Cardiac fibroblast (primary cell): ENCODE measurements at regions not wholly inside any gene's neighbourhood (a gene's known extent, or its start where the extent isn't known, plus 50 kb on each side); places are given as distances from the start of the nearest gene placed in this dataset.

Experiments
- DNase-seq, 2 donors: peaks; one replicate each; pipeline versions ENCODE4 v3.0.0 to v3.0.0-alpha.2; 2010; ENCODE audit warnings: low read depth in 2 of 2
- H3K4me3 ChIP-seq, 2 donors: replicated peaks in 1 of 2; 1 replicate in 1 of 2; 2 replicates in 1 of 2; pipeline ENCODE4 v1.5.1; 2011; ENCODE audit warnings: low read depth in 2 of 2, low read length in 2 of 2, mild to moderate bottlenecking in 2 of 2, moderate library complexity in 1 of 2
- TF ChIP-seq, protein P1 (sequence below): IDR thresholded peaks from one replicate; pipeline ENCODE4 v1.5.1; 2011; ENCODE audit warnings: low read depth, mild to moderate bottlenecking, low read length, inconsistent platforms

DNA sequence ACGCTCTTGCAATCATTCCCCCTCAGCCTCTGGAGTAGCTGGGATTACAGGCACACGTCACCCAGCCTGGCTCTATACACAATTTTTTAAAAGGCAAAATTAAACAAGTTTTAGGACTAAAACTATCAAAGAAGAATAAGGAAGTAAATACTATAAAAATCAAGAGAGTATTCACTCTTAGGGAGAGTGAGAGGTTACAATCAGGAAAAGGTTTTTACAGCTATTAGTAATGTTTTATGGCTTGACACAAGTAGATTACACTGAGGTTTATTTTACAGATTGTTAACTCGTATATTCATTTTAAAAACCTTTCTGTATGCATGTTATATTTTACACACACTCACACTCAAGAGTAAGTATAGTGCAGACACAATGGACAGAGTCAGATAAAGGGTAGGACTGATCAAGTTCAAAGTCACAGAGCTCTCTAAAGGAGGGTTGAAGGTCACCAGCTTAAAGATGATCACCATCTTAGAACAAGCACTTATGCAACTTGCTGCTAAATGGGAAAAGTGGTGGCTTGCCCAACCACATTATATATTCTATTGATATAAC is 77.9 kb upstream of the MAN1A2 start:
- H3K4me3 ChIP-seq = no peak overlapping the region
- TF ChIP-seq, protein P1, sequence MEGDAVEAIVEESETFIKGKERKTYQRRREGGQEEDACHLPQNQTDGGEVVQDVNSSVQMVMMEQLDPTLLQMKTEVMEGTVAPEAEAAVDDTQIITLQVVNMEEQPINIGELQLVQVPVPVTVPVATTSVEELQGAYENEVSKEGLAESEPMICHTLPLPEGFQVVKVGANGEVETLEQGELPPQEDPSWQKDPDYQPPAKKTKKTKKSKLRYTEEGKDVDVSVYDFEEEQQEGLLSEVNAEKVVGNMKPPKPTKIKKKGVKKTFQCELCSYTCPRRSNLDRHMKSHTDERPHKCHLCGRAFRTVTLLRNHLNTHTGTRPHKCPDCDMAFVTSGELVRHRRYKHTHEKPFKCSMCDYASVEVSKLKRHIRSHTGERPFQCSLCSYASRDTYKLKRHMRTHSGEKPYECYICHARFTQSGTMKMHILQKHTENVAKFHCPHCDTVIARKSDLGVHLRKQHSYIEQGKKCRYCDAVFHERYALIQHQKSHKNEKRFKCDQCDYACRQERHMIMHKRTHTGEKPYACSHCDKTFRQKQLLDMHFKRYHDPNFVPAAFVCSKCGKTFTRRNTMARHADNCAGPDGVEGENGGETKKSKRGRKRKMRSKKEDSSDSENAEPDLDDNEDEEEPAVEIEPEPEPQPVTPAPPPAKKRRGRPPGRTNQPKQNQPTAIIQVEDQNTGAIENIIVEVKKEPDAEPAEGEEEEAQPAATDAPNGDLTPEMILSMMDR = no peak
- no peak for DNase-seq

DNA sequence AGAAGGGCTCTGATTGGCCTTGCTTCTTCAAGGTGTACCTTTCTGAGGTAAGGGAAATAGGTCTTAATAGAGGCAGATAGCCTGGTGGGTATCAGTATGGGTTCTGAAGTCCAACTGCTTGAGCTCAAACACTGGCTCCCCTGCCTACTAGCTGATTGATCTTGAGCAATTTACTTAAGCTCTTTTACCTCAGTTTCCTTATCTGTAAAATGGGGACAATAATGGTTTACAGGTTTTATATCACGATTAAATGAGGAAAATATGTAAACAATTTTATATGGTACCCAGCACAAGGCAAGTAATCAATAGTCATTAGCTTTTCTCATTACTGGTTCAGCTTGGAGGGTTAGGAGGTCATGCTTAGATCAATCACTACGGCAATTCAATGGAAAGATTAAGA is 75.8 kb upstream of the VTCN1 start:
- H3K4me3 ChIP-seq = no peak overlapping the region
- DNase-seq = no peak
- TF ChIP-seq, protein P1 = no peak

DNA sequence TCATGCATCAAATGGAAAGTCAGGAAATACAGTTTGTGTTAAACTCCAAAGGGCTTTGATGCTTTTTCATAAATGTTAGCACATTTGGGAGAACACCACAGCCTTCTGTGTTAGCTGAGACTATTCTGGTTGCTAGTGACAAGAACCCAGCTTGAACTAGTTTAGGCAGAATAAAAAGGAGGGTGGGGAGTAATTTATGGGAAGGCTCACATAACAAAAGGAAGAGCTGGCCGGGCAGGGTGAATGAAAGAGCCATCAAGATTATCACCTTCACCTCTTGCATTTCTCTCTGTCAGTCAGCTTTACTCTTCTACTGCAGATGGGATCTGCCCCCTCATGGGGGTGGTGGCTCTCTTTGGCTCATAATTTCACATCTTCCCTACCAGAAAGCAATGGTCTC is 75.4 kb upstream of the VTCN1 start:
- H3K4me3 ChIP-seq = no peak overlapping the region
- no peak for DNase-seq
- TF ChIP-seq, protein P1 = no peak

- no peak overlapping the region for H3K4me3 ChIP-seq
- TF ChIP-seq, protein P1 = peak; percentile 42
- DNase-seq = peak; percentile 65 to 72
These were observed 73.9 kb upstream of the VTCN1 start for GRCh38 chr1:117284399-117285215.

DNA sequence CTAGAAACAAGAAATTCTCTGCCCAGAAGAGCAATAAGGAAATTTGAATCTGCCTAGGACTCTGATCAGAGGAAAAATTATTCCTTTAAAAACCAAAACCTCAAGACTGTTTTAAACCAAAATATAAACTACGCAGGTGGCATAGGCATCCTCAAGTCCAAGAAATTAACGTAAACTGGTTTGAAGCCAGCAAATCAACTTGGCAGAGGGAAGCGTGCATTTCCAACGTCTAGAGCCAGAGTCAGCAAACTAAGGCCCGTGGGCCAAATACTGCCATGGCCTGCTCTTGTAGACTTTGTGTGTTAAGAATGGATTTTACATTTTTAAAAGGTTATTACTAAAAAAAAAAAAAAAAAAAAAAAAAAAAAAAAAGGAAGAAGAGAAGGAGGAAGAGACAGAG is 67.8 kb upstream of the VTCN1 start:
- DNase-seq = no peak
- TF ChIP-seq, protein P1 = no peak
- no peak overlapping the region for H3K4me3 ChIP-seq

- TF ChIP-seq, protein P1 = no peak
- H3K4me3 ChIP-seq = no peak overlapping the region
- peak; percentile 12 to 17 for DNase-seq
These were observed 64.3 kb upstream of the VTCN1 start for GRCh38 chr1:117275055-117275454.
